Skin epidermis (tissue), 12 donors: ENCODE measurements at regions not wholly inside any gene's neighbourhood (a gene's known extent, or its start where the extent isn't known, plus 50 kb on each side); places are given as distances from the start of the nearest gene placed in this dataset.
"Not testable (repeated sequence)": the region's sequence is repeated elsewhere in the genome, so short reads cannot be mapped to it uniquely, and the experiment has no call there.

ENCODE experiments used
- H3K27ac ChIP-seq, 21 experiments: fragments of 200-600 bp; sonication (generic) in 11 of 21; one replicate each; pipeline ENCODE4 v1.5.0; 2020; ENCODE audit warnings: mild to moderate bottlenecking in 3 of 21, inconsistent platforms in 2 of 21, moderate library complexity in 2 of 21
- H3K4me3 ChIP-seq, 7 experiments: fragments of 200-600 bp; sonication (generic) in 2 of 7; one replicate each; pipeline ENCODE4 v1.5.0; 2020; ENCODE audit warnings: inconsistent platforms in 2 of 7, mild to moderate bottlenecking in 2 of 7, moderate library complexity in 1 of 7

- no peak overlapping the region for H3K27ac ChIP-seq
- H3K4me3 ChIP-seq = no peak overlapping the region
Observed at GRCh38 chr11:134725211-134725610, 313.2 kb upstream of the B3GAT1 start.

DNA sequence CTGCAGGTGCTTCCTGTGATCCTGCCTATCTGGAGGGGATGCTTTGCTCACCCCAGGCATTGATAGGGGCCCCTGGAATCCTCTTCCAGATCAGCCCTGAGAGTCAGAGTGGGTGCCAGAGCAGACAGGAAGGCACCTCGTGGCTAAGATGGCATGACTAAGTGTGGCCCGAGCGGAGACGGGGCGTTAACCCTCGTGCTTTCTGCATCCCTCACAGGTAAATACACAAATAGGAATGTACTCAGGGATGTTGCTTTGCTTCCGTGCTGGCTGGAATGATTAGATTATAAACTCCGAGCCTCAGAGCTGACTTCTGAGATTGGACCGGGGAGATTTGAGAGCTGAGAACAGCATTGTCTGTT is 312.7 kb upstream of the B3GAT1 start:
- no peak overlapping the region for H3K4me3 ChIP-seq
- H3K27ac ChIP-seq = no peak overlapping the region

DNA sequence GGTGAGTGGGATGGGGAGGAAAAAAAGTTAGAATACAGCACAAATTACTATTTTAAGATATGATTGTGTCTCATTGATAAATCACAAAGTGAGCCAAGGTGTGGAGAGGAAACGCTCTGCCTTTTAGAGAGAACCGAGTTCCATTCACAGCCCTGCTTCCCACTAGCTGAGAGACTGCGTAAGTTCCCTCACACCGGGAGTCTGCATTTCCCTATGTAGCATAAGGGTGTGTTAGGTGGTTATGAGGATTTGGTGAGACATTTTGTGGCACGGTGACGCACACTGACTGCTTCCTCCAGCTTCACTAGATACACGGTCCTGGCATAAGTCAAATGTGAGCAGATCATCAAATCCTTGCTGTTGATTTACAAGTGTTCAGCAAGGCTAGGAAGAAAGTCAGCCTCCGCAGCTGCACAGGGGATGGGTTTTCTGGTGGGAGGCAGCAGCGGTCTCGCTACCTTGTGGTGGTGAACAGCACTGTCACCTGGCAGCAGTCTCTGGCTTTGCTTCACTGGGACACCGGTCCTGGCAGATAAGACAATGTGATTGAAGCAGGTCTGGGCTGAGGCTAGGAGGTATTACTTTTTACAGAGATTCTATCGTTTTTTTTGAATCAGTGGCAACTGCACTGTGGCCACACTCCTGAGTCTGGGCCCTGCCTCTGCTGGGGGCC is 312.2 kb upstream of the B3GAT1 start:
- Histone ChIP-seq H3K27ac (no peak overlapping the region), H3K4me3 (no peak overlapping the region)

GRCh38 chr11:134720691-134721070 is 308.6 kb upstream of the B3GAT1 start:
- H3K4me3 ChIP-seq, H3K27ac ChIP-seq: not testable (repeated sequence)

DNA sequence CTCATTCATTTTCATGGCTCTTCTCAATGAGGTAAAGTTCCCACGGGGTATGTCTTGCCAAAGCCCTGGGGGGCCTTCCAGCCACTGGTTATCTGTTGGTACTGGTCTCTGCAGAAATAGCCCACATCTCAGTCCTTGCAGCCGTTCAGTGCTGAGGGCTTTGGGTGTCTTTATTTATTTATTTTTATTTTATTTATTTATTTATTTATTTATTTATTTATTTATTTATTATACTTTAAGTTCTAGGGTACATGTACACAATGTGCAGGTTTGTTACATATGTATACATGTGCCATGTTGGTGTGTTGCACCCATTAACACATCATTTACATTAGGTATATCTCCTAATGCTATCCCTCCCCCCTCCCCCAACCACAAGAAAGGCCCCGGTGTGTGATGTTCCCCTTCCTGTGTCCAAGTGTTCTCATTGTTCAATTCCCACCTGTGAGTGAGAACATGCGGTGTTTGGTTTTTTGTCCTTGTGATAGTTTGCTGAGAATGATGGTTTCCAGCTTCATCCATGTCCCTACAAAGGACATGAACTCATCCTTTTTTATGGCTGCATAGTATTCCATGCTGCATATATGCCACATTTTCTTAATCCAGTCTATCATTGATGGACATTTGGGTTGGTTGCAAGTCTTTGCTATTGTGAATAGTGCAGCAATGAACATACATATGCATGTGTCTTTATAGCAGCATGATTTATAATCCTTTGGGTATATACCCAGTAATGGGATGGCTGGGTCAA is 308.1 kb upstream of the B3GAT1 start:
- not testable (repeated sequence) for H3K27ac ChIP-seq, H3K4me3 ChIP-seq

GRCh38 chr11:134719397-134719796 is 307.4 kb upstream of the B3GAT1 start:
- Histone ChIP-seq H3K4me3 (no peak overlapping the region), H3K27ac (no peak overlapping the region)

GRCh38 chr11:134716582-134716981 is 304.5 kb upstream of the B3GAT1 start:
- Histone ChIP-seq H3K27ac (no peak overlapping the region), H3K4me3 (no peak overlapping the region)

DNA sequence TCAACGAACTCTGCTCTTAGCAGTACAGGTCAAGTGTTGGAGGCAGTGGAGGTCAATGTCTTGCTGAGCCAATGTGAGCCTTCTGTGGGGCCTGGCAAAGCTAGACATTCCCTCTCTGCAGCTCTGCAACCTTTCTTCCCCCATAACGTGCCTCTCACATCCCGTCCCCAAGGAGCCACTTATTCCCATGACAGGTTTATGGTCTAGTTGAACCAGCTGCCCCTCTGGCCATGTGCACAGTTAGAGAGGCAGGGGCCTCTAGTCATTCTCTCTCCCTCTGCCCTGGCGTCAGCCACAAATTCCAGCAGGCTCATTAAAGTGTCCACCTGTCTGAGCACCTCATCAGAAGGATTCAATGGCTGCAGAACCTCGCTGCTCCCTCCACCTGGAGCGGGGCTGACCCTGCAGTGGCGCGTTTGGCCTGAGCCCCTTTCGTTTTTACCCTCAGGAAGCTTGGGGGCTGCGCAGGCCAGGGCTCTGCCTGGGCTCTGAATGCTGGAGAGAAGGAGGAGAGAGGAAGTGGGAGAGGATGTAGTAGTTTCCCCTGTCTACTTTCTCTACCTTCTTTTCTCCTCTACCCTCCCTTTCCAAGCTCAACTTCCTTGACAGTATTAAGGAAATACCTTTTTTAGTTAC is 302.1 kb upstream of the B3GAT1 start:
- H3K27ac ChIP-seq = no peak overlapping the region
- H3K4me3 ChIP-seq = no peak overlapping the region

- Histone ChIP-seq H3K27ac (no peak overlapping the region), H3K4me3 (no peak overlapping the region)
Observed at GRCh38 chr11:134712228-134713145, 300.4 kb upstream of the B3GAT1 start.

DNA sequence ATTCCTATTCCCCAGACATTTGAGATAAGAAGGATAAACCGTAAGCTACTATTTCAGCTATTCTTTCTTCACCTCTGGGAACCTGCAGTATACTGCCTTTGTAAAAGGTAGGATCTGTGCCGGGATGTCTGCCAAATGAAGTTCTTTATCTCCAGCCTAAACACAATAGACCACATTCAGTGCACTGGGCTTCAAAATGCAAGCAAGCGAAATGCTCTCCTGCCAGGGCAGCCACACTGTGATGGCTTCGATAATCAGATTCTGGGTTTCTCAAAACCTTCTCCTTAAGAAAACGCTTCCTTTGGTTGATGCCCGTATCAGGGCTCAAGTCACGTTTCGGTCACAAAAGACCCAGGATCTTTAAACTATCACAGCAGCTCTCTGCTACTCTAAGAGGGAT is 299.5 kb upstream of the B3GAT1 start:
- Histone ChIP-seq H3K27ac (no peak overlapping the region), H3K4me3 (no peak overlapping the region)

DNA sequence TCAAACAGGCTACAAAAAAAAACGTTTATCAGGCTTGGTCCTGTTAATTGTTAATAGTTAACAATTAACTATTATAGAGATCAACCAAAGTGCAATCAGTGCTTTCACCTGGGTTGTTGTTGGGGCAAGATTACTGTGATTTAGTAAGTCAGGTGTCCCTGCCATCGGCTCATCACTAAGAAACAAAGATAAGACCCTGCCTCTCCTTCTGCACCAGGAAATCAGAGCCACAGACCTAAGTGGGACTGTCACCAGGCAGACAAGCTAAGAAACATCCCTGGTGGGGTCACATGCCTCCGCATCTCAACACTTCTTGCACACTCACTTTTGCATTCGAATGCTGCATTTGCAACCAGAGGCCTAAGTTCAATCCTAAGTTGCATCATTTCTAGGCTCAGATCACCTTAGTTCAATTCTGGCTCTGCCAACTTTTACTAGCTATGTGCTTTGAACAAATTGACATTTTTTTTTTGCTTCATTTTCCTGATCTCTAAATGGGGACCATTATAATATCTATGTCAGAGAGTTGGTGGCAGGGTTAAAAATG is 298.9 kb upstream of the B3GAT1 start:
- no peak overlapping the region for H3K4me3 ChIP-seq
- no peak overlapping the region for H3K27ac ChIP-seq

DNA sequence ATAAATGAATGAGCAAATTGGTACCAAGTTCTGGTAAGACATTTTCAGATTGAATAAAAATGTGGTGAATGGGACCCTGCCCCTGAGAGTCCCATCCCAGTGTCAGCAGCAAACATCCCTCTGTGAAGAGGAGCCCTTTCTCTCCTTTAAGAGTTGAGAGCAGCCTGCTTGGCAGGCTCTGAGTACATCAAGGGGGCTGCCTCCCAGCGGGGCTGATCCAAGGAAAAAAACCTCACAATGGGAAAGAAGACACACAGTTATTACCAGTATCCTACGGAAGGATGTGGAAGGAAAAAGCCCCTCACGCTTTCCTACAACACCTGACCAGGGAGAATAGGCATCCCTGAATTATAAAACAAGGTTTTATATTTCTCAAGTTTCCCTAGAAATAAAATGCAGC is 293.8 kb upstream of the B3GAT1 start:
- H3K4me3 ChIP-seq = no peak overlapping the region
- no peak overlapping the region for H3K27ac ChIP-seq

DNA sequence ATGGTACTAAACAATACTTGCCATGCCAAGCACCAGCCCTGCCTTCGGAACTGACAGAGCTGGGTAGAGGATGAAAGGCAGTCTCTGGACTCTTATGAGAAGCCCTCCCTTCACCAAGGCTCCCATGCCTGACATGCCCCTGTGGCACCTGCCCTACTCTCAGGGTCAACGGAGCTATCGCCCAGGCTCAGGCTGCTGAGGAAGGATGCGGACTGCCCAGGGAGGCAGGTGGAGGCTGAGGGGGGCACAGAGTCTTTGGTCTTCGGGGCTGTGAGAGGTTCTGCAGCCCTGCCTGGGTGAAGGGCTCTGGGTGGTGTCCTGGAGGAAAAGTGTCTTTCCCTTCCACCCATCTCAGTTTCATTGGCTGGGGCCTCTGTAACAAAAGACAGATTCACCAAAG is 290.8 kb upstream of the B3GAT1 start:
- Histone ChIP-seq H3K4me3 (no peak overlapping the region), H3K27ac (no peak overlapping the region)

DNA sequence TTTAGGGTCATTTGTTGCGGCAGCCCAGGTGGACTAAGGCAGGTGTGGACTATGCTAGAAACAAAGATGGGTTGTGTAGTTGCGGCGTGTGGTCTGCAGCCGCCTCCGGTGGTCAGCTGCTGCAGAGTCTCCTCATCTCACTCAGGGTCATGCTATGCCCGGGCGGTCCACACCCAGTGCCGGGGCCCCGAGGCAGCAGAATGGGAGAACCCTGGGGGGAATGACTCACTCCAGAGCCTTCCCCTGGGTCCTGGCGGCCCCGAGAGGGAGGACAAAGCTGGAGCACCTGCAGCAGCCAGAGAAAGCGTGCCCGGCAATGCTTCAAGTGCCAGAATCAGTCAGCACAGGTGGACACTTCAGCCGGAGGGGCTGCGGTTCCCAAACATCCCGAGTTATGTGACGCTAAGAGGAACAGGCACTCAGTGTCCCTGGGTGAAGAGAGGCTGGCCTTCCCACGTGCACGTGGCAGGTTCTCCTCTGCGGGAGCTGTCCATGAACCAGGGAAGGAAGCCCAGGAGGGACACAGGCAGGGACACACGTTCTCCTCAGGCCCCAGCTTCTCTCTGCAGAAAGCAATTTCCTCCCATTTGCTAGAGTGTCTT is 289.6 kb upstream of the B3GAT1 start:
- Histone ChIP-seq H3K4me3 (no peak overlapping the region), H3K27ac (no peak overlapping the region)

DNA sequence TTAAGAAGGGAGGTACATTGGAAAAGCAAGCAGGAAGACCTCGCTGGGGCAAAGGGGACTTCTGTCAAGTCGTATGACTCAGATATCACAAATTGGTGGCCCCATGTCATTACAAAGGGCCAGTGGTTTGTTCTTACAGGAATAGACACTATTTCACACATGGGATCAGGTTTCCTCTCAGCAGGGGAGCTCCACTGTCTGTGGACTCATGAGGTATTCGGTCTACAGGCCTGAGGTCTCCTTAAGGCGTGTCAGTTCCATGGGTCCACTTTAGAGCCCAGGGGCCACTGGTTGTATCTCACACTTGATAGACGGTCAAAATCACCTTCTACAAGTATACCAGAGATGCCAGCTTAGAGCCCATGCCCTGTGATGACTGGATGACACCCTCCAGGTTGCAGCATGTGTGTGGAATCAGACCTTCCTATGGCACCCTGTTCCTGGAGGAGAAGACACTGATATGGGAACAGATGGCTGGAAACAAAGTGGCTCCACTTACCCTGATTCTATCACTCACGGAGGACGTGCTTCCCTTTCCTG is 288.1 kb upstream of the B3GAT1 start:
- no peak overlapping the region for H3K4me3 ChIP-seq

GRCh38 chr11:134696455-134696854 is 284.4 kb upstream of the B3GAT1 start:
- Histone ChIP-seq H3K4me3 (no peak overlapping the region), H3K27ac (no peak overlapping the region)

More for the DNA sequence above, 288.1 kb upstream of the B3GAT1 start:
- H3K27ac ChIP-seq = no peak overlapping the region

DNA sequence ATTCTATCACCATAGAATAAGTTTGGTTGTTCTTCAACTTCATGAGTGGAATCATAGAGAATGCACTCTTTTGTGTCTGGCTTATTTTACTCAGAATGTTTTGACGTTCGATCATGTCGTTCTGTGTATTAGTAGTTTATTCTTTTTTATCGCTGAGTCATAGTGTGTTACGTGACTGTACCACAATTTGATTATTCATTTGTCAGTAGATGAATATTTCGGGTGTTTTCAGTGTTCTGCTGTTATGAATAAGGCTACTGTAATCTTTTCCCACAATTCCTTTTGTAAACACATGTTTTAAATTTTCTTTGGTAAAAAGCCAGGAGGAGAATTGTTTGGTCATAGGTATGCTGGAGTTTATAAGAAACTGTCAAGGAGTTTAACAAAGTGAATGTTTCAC is 279.9 kb upstream of the B3GAT1 start:
- Histone ChIP-seq H3K27ac (no peak overlapping the region), H3K4me3 (no peak overlapping the region)

GRCh38 chr11:134691295-134691873 is 279.3 kb upstream of the B3GAT1 start:
- Histone ChIP-seq H3K27ac (no peak overlapping the region), H3K4me3 (no peak overlapping the region)

DNA sequence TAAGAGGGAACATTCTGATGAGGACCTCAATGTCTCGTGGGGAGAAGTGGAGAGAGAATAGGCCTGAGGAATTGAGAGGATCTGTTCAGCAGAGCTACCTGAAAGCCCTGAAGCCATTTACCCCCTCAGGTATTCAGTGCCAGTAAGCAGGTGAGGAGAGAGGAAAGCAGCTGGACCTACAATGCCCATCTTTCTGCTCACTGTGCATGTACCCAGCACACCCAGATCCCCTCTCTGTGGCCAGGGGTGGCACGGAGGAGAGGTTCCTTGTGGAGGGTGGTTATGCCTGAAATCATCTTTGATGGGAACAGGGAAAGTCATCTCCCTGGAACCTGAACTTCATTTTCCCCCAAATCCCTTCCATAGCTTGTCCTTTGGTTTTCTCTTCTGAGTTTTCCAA is 277.8 kb upstream of the B3GAT1 start:
- no peak overlapping the region for H3K27ac ChIP-seq
- no peak overlapping the region for H3K4me3 ChIP-seq
